Fibroblast of skin of left quadriceps (primary cell): ENCODE measurements at regions not wholly inside any gene's neighbourhood (a gene's known extent, or its start where the extent isn't known, plus 50 kb on each side); places are given as distances from the start of the nearest gene placed in this dataset.

Source experiments
- DNase-seq, 2 experiments: peaks; one replicate each; pipeline ENCODE4 v3.0.0-alpha.2; 2013; ENCODE audit warnings: low read depth in 2 of 2

GRCh38 chr5:164013077-164013670 is 507.8 kb downstream of the MAT2B start:
- peak; percentile 70 to 72 for DNase-seq

GRCh38 chr5:164020116-164020515 is 514.7 kb downstream of the MAT2B start:
- peak; percentile 36 to 44 for DNase-seq

- DNase-seq, result no peak
Observed at GRCh38 chr5:164027738-164028137, 522.3 kb downstream of the MAT2B start.

DNA sequence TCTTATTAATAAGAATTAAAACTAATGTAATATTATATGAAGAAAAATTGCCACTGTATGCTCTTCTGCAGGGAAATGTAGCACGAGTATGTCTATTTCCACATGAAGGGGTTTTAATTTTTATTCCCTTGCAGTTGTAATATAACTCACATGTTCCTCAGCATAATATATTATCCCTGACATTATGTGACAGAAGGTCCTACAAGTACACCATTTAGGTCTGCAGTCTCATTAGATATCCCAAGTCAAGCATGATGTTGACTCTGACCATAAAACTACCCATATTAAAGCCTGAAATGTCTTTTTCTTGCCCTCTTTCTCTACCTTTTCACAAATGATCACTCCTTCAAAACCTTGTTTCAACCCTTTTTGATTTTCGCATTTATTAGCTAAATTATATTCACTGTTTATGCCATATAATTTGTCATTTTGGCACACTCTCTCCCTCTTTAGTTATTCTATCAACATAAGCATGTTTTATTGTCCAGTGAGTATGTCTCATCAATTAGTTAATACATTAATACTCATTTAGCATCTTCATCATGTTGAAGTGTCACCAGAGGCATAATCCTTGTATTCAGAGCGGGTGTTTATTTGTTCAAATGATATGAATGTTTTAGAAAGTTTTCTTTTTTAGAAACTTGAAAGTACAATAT is 532.8 kb downstream of the MAT2B start:
- DNase-seq, result no peak

GRCh38 chr5:164041105-164041504 is 535.7 kb downstream of the MAT2B start:
- no peak for DNase-seq

- DNase-seq, result no peak
Observed at GRCh38 chr5:164048359-164048926, 543.0 kb downstream of the MAT2B start.

DNA sequence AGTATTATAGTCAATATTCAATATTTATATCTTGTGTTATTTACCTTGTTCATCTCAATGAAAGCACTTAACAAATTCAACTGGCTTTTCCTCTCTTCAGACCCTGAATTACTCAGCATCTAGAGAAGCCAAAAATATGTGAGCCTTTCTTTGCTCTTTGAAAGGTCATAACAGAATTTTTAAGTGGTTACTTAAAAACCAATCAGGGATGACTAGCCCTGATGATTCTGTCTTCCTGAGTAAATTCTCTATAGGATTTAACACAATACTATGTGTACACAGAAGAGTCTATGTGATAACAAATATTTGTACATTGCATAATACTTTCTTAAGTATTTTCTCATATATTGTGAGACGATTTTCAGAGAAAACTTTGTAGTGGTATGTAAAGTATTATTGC is 546.3 kb downstream of the MAT2B start:
- DNase-seq, result no peak

- DNase-seq, result peak in 1 of 2 experiments; percentile 13
Observed at GRCh38 chr5:164052536-164053093, 547.2 kb downstream of the MAT2B start.

DNA sequence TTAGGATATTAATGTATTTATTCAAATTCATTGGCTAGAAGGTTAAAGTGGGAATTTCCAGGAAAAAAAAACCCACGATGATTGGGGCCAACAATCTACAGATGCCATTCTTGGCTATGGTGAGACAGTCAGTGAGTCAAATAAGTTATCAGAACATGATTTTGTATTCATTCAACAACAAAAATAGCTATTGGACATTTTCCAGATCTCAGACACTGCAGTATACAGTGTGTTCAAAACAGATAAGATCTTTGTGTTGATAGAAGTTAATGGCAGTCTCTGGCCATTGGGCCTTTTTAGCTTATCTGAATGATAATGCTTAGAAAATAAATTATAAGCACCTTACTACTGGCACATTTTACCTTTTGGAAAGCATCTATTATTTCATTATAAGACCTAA is 547.7 kb downstream of the MAT2B start:
- DNase-seq, result no peak

DNA sequence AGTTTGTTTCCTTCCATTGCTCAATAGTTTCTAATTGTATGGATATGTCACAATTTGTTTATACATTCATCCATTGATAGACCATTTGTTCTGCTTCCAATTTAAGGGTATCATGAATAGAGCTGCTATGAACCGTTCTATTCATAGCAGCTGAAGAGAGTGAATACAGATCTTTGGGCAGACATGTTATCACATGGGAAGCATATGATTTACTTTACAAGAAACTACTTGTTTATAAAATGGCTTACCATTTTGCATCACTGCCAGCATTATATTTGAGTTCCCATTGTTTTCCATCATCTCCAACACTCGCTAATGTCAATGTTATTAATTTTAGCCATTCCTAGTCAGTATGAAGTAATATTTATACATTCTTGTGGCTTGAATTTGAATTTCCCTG is 549.0 kb downstream of the MAT2B start:
- DNase-seq, result no peak

- DNase-seq, result no peak
Observed at GRCh38 chr5:164057121-164057520, 551.7 kb downstream of the MAT2B start.

DNA sequence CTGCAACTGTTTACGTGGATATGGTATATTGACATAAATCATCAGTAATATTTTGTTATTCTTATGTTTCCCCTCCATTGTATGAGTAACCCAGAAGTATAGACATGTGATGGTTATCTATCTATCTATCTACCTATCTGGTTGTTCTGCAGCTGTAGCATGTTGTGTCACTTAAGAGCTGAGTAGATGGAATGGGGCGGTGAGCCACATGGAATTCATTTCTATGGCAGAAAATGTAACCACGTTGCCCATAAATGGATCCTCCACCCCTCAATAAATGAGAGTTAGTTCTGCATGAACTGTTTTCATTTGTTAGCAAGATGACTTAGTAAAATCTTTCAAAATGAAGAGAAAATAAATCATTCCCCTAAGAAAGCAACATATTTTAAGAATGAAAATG is 553.2 kb downstream of the MAT2B start:
- DNase-seq, result peak; percentile 28 to 29

DNA sequence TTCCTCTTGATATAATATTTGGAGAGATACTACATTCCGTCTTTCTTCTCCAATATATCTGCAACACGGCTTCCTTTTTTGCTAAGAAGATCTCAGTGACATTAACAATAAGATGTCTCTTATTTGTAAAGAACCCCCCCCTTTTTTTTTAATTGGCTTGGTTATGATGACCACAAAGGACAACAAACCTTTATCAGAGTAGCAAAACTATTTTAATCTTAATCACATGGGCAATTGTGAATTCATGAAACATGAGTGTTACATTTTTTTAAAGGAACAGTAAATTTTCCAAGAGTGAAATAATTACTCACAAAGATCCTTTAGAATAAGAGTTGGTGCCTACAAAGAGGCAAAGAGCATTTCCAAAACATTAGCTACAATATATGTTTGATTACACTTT is 554.1 kb downstream of the MAT2B start:
- no peak for DNase-seq

DNA sequence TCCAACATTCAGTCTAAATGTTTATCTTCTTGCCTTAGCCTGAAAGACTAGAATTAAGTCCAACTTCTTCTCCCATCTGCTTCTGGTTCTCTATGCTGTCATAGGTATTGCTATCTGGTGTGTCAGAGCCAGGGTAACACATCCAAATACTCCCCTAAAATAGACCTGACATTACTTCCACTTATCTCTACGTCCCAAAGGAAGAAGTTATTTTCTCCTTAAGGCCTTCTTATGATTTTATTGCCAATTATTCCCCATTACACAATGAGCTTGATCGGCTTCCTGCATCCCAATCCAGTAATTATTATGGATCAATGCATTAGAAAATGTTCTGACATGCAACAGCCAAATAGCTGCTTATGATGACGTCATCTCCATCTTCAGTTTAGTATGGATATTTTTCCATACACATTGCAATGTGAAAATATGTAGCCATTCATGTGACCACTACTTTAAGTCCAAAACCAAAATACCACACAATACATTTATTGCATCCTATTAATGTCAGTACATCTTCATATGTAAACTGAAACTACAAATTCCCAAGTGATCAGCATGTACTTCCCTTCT is 555.5 kb downstream of the MAT2B start:
- no peak for DNase-seq

- DNase-seq, result no peak
Observed at GRCh38 chr5:164062304-164062703, 556.9 kb downstream of the MAT2B start.

GRCh38 chr5:164065266-164065665 is 559.8 kb downstream of the MAT2B start:
- DNase-seq, result no peak

GRCh38 chr5:164071671-164072070 is 566.3 kb downstream of the MAT2B start:
- no peak for DNase-seq

DNA sequence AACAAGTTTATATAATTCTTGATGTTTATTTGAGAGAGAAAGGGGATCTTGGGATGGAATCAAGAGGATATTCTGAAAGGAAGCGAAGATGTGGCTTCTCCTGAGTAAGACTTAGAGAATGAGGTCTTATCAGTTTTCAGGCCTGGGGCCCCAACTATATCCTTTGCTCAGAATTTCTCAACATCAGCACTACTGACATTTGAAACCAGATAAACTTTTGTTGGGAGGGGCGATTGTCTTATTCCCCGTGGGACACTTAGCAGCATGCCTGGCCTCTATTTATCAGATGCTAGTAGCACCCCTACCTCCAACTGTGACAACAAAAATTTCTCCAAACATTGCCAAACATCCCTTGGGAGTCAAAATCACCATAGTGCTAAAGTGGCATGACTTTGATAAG is 567.7 kb downstream of the MAT2B start:
- no peak for DNase-seq

GRCh38 chr5:164076556-164076955 is 571.1 kb downstream of the MAT2B start:
- DNase-seq, result no peak

GRCh38 chr5:164090358-164090757 is 584.9 kb downstream of the MAT2B start:
- DNase-seq, result no peak

GRCh38 chr5:164091836-164092235 is 586.4 kb downstream of the MAT2B start:
- no peak for DNase-seq

DNA sequence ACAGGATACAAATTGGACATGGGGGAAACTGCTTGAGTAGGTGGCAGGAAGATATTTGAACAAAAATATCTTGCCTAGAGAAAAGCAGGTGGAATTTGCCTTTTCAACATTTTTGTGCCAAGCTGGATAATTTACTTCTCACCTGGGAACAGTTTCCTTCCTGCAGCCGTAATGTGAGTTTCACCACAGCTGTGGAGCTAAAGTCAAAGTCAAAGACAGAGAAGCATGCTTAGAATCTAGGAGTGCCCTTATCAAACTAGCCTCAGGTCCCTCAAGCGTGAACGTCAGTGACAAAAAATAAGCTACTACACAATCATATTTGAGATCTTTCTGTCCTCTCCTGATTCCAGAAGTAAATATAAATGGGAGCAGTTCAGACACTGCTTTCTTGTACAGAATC is 588.9 kb downstream of the MAT2B start:
- DNase-seq, result no peak

DNA sequence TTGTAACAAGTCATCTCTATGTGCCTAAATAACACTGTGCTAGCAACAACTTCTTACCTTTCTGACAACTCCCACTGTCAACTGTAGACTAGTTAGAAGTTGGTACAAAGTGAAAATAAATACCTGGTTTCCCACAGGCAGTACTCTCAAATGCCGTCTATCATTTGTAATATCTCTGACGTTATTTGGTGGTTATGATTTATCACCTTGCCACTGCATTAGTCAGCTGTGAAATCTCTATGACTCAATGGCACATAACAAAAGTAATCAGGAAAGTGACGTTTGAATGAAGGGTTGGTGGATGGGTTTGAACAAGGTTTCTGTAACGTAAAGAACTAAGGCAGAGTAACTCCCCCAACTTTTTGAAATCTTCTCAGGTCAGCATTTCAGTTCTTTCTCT is 592.3 kb downstream of the MAT2B start:
- peak in 1 of 2 experiments; percentile 4 for DNase-seq
